Right cardiac atrium (tissue), 5 donors: ENCODE measurements at regions not wholly inside any gene's neighbourhood (a gene's known extent, or its start where the extent isn't known, plus 50 kb on each side); places are given as distances from the start of the nearest gene placed in this dataset.
A peak's percentile ranks its signal among the peaks of the same experiment; 100 is the strongest.
"Not testable (repeated sequence)": the region's sequence is repeated elsewhere in the genome, so short reads cannot be mapped to it uniquely, and the experiment has no call there.

Experiments used
- ATAC-seq, 2 donors: fragments of 200-7000 bp; cut with Tn5 transposase; one replicate each; pipeline versions ENCODE4 v1.8.0 to v1.9.1; 2020; ENCODE audit warnings: moderate library complexity in 2 of 2, mild to moderate bottlenecking in 1 of 2
- DNase-seq, 3 donors: peaks; one replicate each; pipeline ENCODE4 v3.0.0-alpha.2; 2020
- H3K27ac ChIP-seq: one replicate; pipeline ENCODE4 v1.5.1; 2013; ENCODE audit warnings: mild to moderate bottlenecking, low read length, control low read depth, moderate library complexity
- H3K27me3 ChIP-seq: one replicate; pipeline ENCODE4 v1.6.1; 2013; ENCODE audit not compliant: control insufficient read depth, insufficient read depth
- H3K4me1 ChIP-seq: one replicate; pipeline ENCODE4 v1.6.1; 2013; ENCODE audit warnings: low read length; ENCODE audit not compliant: control insufficient read depth, insufficient read depth
- H3K4me3 ChIP-seq: one replicate; pipeline ENCODE4 v1.5.1; 2013; ENCODE audit warnings: low read length, control low read depth
- H3K9me3 ChIP-seq: one replicate; pipeline ENCODE4 v1.6.1; 2013; ENCODE audit warnings: low read length; ENCODE audit not compliant: control insufficient read depth
- WGBS: extraction: QIAGEN DNeasy Blood & Tissue Kit; methylation state at CpG from one replicate; pipeline ENCODE4 v1.1.7; 2013; 5-methylcytosine and 5-hydroxymethylcytosine counted together
- intact Hi-C, 4 donors: fragments of 100-400 bp; cut with DNase I; formaldehyde crosslinking; loops; one replicate each; pipeline versions ENCODE4 v1.11.0 to v1.14.0; 2022 to 2023
- donor health status: healthy with polysubstance abuse.
- donor health status: DM: no; HTN: yes; CAD: no.
- donor health status: DM: no; HTN: no; CAD: no.
- donor health status: DM: no; HTN: yes; CAD: no; lungs with severe emphysema.
- donor health status: DM: yes; HTN: yes; CAD: no.

GRCh38 chr4:32684160-32684559, 1964.0 kb downstream of the PCDH7 start:
- ATAC-seq (no peak), DNase-seq (no peak)
- Histone ChIP-seq H3K9me3 (no peaks in the 10 kb centered on the region), H3K4me3 (no peak overlapping the region), H3K27ac (no peak overlapping the region), H3K4me1 (no peaks in the 10 kb centered on the region), H3K27me3 (no peaks in the 10 kb centered on the region)
- WGBS: 83% methylated on average over 1 of the region's 1 CpG
- intact Hi-C loops: no loop called here

GRCh38 chr4:32686123-32686522, 1966.0 kb downstream of the PCDH7 start:
- WGBS: 88% methylated on average over 6 of the region's 6 CpGs
- intact Hi-C loops: no loop called here
- no peak overlapping the region for H3K4me3 ChIP-seq
- no peaks in the 10 kb centered on the region for H3K9me3 ChIP-seq
- H3K27me3 ChIP-seq: no peaks in the 10 kb centered on the region
- no peaks in the 10 kb centered on the region for H3K4me1 ChIP-seq
- no peak for DNase-seq
- H3K27ac ChIP-seq: no peak overlapping the region
- no peak for ATAC-seq

- ATAC-seq (no peak), DNase-seq (no peak)
- intact Hi-C loops: no loop called here
- Histone ChIP-seq H3K9me3 (no peaks in the 10 kb centered on the region), H3K4me3 (no peak overlapping the region), H3K27ac (no peak overlapping the region), H3K27me3 (no peaks in the 10 kb centered on the region), H3K4me1 (no peaks in the 10 kb centered on the region)
- 89% methylated on average over 3 of the region's 3 CpGs for WGBS
These were observed 1969.3 kb downstream of the PCDH7 start for GRCh38 chr4:32689518-32689917.

GRCh38 chr4:32697281-32697814, 1977.2 kb downstream of the PCDH7 start:
- WGBS: 73% methylated on average over 2 of the region's 2 CpGs

GRCh38 chr4:32700838-32701237, 1980.7 kb downstream of the PCDH7 start:
- Histone ChIP-seq H3K9me3 (no peaks in the 10 kb centered on the region), H3K4me3 (no peak overlapping the region), H3K4me1 (no peaks in the 10 kb centered on the region), H3K27ac (no peak overlapping the region), H3K27me3 (no peaks in the 10 kb centered on the region)
- WGBS: 71% methylated on average over 1 of the region's 1 CpG
- no peak for ATAC-seq
- DNase-seq: no peak
- intact Hi-C loops: no loop called here

More at GRCh38 chr4:32697281-32697814, 1977.2 kb downstream of the PCDH7 start:
- Histone ChIP-seq H3K9me3 (no peaks in the 10 kb centered on the region), H3K4me3 (no peak overlapping the region), H3K4me1 (no peaks in the 10 kb centered on the region), H3K27me3 (no peaks in the 10 kb centered on the region), H3K27ac (no peak overlapping the region)
- intact Hi-C loops: no loop called here
- ATAC-seq: no peak
- no peak for DNase-seq

- H3K4me1 ChIP-seq: no peaks in the 10 kb centered on the region
- no peaks in the 10 kb centered on the region for H3K9me3 ChIP-seq
- H3K27ac ChIP-seq: no peak overlapping the region
- DNase-seq (no peak), ATAC-seq (no peak)
- intact Hi-C loops: no loop called here
- 58% methylated on average over 1 of the region's 1 CpG for WGBS
- no peaks in the 10 kb centered on the region for H3K27me3 ChIP-seq
- no peak overlapping the region for H3K4me3 ChIP-seq
These were observed 1986.7 kb downstream of the PCDH7 start for GRCh38 chr4:32706893-32707292.

- ATAC-seq, intact Hi-C loops: not testable (repeated sequence)
These were observed 1996.0 kb downstream of the PCDH7 start for GRCh38 chr4:32716090-32716620.

GRCh38 chr4:32735856-32736590, 2015.9 kb downstream of the PCDH7 start:
- no peak overlapping the region for H3K27ac ChIP-seq
- H3K4me3 ChIP-seq: no peak overlapping the region
- no peaks in the 10 kb centered on the region for H3K4me1 ChIP-seq
- DNase-seq: no peak
- H3K9me3 ChIP-seq: no peaks in the 10 kb centered on the region
- 63% methylated on average over 5 of the region's 5 CpGs for WGBS
- intact Hi-C loops: no loop called here
- no peaks in the 10 kb centered on the region for H3K27me3 ChIP-seq
- ATAC-seq: no peak

More at GRCh38 chr4:32716090-32716620, 1996.0 kb downstream of the PCDH7 start:
- H3K4me1 ChIP-seq, H3K27me3 ChIP-seq, H3K9me3 ChIP-seq, H3K27ac ChIP-seq, H3K4me3 ChIP-seq: not testable (repeated sequence)
- DNase-seq: peak in 1 of 3 donors; percentile 37
- 83% methylated on average over 35 of the region's 42 CpGs for WGBS

GRCh38 chr4:32744211-32744610, 2024.0 kb downstream of the PCDH7 start:
- intact Hi-C loops: no loop called here
- no peaks in the 10 kb centered on the region for H3K9me3 ChIP-seq
- H3K4me1 ChIP-seq: no peaks in the 10 kb centered on the region
- ATAC-seq (no peak), DNase-seq (no peak)
- H3K27me3 ChIP-seq: no peaks in the 10 kb centered on the region
- WGBS: 51% methylated on average over 2 of the region's 2 CpGs
- no peak overlapping the region for H3K4me3 ChIP-seq
- H3K27ac ChIP-seq: no peak overlapping the region

- no peak for DNase-seq
- no peaks in the 10 kb centered on the region for H3K9me3 ChIP-seq
- intact Hi-C loops: no loop called here
- no peak overlapping the region for H3K27ac ChIP-seq
- H3K4me1 ChIP-seq: no peaks in the 10 kb centered on the region
- ATAC-seq: no peak
- whole genome bisulfite sequencing: 74% methylated on average over 1 of the region's 1 CpG
- H3K27me3 ChIP-seq: no peaks in the 10 kb centered on the region
- H3K4me3 ChIP-seq: no peak overlapping the region
These were observed 2025.2 kb downstream of the PCDH7 start for GRCh38 chr4:32745351-32745750.

GRCh38 chr4:32748061-32748460, 2027.9 kb downstream of the PCDH7 start:
- Histone ChIP-seq H3K27ac (no peak overlapping the region), H3K4me3 (no peak overlapping the region), H3K9me3 (no peaks in the 10 kb centered on the region), H3K27me3 (no peaks in the 10 kb centered on the region), H3K4me1 (no peaks in the 10 kb centered on the region)
- no peak for ATAC-seq
- WGBS: 90% methylated on average over 13 of the region's 13 CpGs
- peak in 1 of 3 donors; percentile 24 for DNase-seq
- intact Hi-C loops: no loop called here
